Amniotic stem cell (primary cell): ENCODE measurements at regions not wholly inside any gene's neighbourhood (a gene's known extent, or its start where the extent isn't known, plus 50 kb on each side); places are given as distances from the start of the nearest gene placed in this dataset.
"Not testable (repeated sequence)": the region's sequence is repeated elsewhere in the genome, so short reads cannot be mapped to it uniquely, and the experiment has no call there.

Experiments used
- DNase-seq: peaks from one replicate; lab custom pipeline; 2025; lab: John Stamatoyannopoulos, UW

GRCh38 chr22:46026899-46027210 is 49.9 kb upstream of the WNT7B start:
- DNase-seq = no peak

DNA sequence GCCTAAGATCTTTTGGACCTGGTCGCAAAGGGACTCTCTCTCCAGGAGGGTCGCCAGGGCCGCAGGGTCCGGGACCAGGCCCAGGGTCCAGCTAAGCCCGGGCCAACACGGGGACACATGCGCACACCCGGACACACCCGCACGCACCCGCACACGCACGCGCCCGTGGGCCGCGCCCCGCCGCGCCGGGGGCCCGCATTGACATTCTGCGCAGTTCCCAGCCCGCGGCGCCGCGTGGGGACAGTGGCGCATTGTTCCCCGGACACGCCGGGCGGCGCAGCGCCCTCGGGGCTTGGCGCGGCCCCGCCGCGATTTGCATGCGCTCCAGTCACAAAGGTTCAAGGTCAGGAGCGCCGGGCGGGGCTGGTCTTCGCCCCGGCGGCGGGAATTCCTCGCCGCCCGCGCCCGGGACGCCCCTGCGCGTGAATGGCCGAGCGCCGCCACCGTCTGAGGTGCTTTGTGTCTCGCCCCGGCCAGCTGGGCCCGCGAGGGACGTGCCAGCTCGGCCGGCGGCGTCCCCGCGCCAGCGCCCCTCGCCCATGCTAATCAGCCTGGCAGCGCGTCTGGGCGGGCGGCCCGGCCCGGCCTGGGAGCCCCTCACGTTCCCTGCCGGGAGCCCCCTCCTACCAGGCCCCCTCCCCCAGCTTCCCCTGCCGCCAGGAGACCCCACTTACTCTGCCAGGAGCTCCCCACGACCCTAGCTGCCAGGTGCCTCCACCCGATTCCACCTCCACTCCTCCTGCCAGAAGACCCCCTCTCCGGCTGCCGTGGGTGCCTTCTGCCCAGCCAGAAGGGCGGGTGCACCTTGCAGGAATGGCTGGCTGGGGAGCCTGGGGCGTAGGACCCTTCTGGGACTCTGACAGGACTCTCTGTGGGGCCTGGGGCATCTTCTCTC is 50.5 kb upstream of the WNT7B start:
- DNase-seq = no peak

- DNase-seq = no peak
These were observed 51.4 kb upstream of the WNT7B start for GRCh38 chr22:46028106-46028991.

- no peak for DNase-seq
These were observed 52.1 kb upstream of the WNT7B start for GRCh38 chr22:46029036-46029435.

GRCh38 chr22:46029574-46030200 is 52.7 kb upstream of the WNT7B start:
- no peak for DNase-seq

DNA sequence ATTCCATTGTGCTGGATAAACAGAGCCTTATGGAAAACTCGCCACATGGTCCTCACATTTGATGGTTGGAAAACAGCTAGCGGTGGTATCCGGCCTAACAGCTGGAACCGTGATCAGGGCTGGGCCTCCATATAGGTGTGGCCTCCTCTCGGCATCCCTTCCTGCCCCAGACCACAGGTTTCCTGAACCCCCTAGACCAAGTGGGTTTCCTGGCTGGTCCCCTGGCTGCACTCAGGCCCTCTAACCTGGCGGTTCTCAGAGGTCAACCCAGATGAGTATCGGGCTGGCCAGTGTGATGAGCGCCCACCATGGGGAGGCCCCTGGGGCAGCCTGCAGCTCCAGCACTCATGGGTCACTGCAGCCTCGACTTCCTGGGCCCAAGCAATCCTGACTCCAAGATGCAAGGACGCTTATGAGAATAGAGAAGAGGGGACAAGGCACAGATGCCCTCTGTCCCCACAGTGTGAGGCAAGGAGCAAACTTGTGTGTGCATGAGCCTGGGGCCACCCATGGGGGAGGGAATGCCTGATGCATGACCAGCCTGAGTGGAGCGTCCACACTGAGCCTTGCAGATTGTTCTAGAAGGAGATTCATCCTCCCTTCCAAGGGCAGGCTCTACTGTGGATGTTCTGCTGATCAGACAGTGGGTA is 53.4 kb upstream of the WNT7B start:
- no peak for DNase-seq

GRCh38 chr22:46031066-46031465 is 54.1 kb upstream of the WNT7B start:
- DNase-seq = no peak

DNA sequence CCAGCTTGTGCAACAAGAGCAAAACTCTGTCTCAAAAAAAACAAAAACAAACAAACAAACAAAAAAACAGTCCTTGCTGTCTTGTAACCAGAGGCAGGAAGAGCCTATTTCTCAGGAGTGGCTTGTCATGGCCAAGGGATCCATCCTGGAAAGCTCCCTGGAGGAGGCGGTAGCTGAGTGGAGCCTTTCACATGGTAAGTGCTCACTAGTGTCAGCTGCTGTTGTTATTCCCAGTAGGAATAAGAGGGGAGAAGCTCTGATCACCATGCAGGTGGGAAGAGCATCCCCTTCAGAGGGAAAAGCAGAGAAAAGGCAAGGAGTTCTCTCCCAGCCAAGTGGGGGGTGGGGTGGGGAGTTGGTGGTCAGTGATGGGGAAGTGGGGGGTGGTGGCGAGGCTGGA is 54.6 kb upstream of the WNT7B start:
- no peak for DNase-seq

DNA sequence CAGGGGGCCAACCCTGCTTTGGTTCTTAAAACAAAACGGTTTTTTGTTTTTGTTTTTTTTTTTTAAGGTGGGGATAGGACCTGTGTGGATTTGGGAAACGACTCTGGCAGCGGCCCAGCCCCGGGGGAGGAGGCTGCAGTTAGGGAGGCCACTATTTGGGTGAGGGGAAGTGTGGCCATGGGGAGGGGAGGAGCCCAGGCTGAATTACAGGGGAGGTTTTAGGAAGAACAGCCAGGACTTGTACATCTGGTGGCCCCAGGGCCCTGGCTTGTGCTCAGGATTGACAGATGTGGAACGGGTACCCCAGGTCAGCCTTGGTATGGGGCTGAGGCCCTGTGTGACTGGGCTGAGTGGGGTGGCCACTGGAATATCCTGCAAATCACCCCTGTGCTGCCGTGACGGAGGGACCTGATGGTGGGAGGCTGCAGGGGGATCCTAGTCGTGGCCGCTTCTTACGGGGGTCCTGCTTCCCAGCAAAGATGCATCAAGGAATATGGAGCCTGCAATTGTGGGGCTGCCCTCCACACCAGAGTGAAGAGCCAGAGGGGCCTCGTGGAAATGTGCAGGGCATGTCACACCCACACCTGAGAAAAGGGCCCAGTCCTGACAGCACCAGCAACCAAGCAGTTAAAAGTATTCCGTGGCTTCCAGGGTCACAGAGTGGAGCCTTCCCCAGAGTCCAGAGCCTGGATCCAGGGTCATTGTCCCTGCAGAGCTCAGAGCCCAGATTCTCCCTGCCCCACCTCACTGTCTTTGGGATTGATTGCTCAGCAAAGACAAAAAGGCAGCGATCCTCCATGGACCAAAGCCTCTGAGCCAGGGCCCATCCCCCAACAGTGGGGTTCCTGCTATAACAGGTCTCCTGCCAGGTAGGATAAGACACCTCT is 55.2 kb upstream of the WNT7B start:
- DNase-seq = no peak

GRCh38 chr22:46033256-46034200 is 56.6 kb upstream of the WNT7B start:
- DNase-seq = no peak

- DNase-seq = not testable (repeated sequence)
These were observed 57.5 kb upstream of the WNT7B start for GRCh38 chr22:46034480-46034879.

DNA sequence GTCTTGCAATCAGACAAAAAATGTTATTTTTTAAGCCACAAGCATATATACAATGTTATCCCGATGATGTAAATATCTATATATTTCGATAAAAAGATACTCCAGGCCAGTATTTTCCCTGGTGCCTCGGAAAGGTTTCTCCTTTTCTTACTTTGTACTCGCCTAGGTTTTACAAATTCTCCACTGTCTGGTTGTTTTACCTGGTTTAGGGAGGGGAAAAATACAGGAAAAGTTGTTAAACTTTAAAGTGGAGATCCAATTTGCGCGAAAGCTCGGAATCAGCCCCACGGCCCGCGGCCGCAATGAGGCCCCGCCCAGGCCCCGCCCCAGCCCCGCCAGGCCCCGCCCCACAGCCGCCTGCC is 58.4 kb upstream of the WNT7B start:
- DNase-seq = no peak

GRCh38 chr22:46035742-46036557 is 59.0 kb upstream of the WNT7B start:
- peak; percentile 99 for DNase-seq

- no peak for DNase-seq
These were observed 59.8 kb upstream of the WNT7B start for GRCh38 chr22:46036558-46037408.

DNA sequence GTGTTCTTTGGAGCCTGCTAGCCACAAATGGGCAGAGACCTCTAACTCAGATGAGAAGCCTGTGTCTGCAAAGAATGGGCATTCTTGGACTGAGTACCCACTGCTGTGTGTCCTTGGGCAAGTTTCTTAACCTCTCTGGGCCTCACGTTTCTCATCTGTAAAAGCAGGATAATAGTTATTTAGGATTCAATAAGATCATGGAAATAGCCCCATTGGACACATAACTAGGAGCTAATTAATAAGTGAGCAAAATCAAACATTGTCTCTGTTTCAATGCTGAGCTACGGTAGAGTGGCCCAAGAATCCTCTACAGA is 61.2 kb upstream of the WNT7B start:
- DNase-seq = no peak

DNA sequence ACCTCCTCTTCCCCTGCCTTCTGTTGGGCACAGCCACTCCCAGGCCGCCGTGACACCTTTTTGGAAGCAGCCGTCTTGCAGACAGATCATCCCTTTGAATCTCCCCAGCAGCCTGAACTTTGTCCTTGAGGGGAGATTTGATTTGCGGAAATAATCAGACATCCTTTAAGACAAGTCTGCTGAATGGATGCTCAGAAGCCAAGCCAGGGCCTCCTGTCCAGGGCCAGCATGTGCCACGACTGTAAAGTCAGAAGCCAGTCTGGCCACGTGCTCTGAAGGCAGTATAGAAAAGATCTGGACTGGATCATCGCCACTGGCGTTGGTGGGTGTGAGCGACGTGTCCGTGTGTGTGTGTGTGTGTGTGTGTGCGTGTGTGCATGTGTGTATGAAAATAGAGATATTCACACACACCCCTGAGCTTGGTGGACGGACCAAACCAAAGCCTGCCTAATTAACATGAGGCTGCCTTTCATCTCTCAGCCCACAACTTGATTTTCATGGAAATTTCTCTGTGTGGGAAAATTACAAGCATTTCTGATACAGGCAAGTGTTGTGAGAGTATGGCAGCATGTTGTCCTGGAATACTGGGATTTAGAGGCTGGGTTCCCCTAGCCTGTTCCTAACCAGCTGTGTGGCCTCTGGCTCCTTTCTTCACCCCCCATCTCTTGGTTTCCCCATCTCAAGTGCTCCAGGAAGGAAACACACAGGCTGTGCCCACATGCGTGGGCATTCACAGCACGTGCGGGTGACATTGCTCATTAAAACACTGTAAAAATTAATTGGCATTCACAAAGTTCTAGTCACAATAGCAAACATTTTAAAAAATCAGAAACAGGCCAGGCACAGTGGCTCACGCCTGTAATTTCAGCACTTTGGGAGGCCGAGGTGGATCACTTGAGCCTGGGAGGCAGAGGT is 61.8 kb upstream of the WNT7B start:
- no peak for DNase-seq

DNA sequence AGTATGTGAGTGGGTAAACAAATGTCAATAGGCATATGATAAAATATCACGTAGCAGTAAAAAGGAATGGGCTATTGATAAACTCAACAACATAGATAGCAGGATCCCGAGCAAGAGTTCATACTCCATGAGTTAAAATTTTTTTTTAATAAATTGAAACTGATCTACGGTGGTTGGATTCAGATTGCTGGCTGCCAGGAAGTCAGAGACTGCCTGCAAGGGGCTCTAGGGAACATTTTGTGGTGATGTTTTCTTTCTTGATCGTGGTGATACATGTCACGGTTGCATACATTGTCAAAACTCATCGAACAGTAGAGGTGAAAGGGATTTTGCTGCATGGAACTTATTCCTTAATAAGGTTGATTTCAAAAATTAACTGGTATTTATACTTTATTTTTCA is 62.6 kb upstream of the WNT7B start:
- no peak for DNase-seq
